ENCODE measurements at regions not wholly inside any gene's neighbourhood (a gene's known extent, or its start where the extent isn't known, plus 50 kb on each side); places are given as distances from the start of the nearest gene placed in this dataset.

DNA sequence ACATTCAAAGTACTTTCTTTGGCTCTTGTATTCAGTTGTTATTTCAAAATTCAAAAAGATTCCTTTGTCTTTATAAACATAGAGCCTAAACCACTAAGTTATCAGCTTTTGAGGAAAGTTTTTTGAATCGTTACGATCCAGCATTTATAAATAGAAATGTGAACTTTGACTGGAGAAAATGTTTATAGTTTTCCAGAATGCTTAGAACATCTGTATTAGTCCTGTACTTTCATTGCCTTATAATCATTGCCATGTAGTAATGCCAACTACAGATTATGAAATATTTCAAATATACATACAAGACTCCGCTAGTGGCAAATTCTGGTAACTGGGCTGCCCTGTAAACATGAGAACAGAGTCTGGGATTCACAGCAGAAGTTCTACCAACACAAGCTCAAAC is 191.3 kb upstream of the PRKCQ start:
- Histone ChIP-seq H3K4me2 (no peak overlapping the region), H3K4me1 (peaks cover under 1% of the 10 kb centered on the region), H3K9ac (no peak overlapping the region), H3K27me3 (no peaks in the 10 kb centered on the region), H3K27ac (no peak overlapping the region), H3K79me2 (ENCODE audit: low read depth) (no peaks in the 10 kb centered on the region), H3K4me3 (no peak overlapping the region), H4K20me1 (ENCODE audit: low read depth) (no peaks in the 10 kb centered on the region), H2AFZ (replicated peaks) (no peak overlapping the region), H3F3A (ENCODE audit: low read depth) (no peaks in the 10 kb centered on the region), H3K9me3 (ENCODE audit: low read depth) (no peaks in the 10 kb centered on the region), H3K36me3 (no peaks in the 10 kb centered on the region)
- TF ChIP-seq EZH2phosphoT487 (IDR thresholded peaks at IDR 0.05) (no peak), EZH2 (IDR thresholded peaks at IDR 0.05) (no peak)
- TF ChIP-seq, protein P1, sequence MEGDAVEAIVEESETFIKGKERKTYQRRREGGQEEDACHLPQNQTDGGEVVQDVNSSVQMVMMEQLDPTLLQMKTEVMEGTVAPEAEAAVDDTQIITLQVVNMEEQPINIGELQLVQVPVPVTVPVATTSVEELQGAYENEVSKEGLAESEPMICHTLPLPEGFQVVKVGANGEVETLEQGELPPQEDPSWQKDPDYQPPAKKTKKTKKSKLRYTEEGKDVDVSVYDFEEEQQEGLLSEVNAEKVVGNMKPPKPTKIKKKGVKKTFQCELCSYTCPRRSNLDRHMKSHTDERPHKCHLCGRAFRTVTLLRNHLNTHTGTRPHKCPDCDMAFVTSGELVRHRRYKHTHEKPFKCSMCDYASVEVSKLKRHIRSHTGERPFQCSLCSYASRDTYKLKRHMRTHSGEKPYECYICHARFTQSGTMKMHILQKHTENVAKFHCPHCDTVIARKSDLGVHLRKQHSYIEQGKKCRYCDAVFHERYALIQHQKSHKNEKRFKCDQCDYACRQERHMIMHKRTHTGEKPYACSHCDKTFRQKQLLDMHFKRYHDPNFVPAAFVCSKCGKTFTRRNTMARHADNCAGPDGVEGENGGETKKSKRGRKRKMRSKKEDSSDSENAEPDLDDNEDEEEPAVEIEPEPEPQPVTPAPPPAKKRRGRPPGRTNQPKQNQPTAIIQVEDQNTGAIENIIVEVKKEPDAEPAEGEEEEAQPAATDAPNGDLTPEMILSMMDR (IDR thresholded peaks at IDR 0.05) = no peak
- no peak overlapping the region for H3K27ac Mint-ChIP-seq
- H3K9me3 Mint-ChIP-seq = peaks cover 3% of the 10 kb centered on the region
- no peaks in the 10 kb centered on the region for H3K4me1 Mint-ChIP-seq
- no peaks in the 10 kb centered on the region for H3K27me3 Mint-ChIP-seq (ENCODE audit: insufficient read depth, low read depth)
- no peaks in the 10 kb centered on the region for H3K36me3 Mint-ChIP-seq
- no peak overlapping the region for H3K4me3 Mint-ChIP-seq
- DNase-seq (ENCODE audit: low spot score) = no peak

DNA sequence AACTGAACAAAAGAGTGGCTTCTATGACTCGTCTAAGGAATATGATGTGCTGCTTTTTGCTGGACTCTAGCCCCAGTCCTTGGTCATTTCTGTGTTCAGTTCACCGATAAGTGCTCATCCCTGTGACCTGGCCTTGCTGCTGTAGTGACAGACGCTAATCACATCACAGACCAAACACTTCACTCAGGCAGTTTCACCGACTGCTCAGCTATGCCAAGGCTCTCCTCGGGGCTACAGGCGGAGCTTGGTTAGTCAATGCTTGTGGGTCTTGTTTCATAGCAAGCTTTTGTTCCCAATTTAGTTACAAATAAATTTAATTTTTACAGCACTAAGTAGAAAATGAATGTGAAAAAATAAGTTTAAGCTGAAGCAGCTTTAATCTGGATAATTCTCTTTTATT is 190.8 kb upstream of the PRKCQ start:
- Histone ChIP-seq H4K20me1 (ENCODE audit: low read depth) (no peaks in the 10 kb centered on the region), H3K79me2 (ENCODE audit: low read depth) (no peaks in the 10 kb centered on the region), H3K36me3 (no peaks in the 10 kb centered on the region), H3K27ac (no peak overlapping the region), H3F3A (ENCODE audit: low read depth) (no peaks in the 10 kb centered on the region), H3K4me1 (peaks cover 5% of the 10 kb centered on the region), H3K9me3 (ENCODE audit: low read depth) (no peaks in the 10 kb centered on the region), H3K4me3 (no peak overlapping the region), H3K4me2 (no peak overlapping the region), H2AFZ (replicated peaks) (no peak overlapping the region), H3K27me3 (no peaks in the 10 kb centered on the region), H3K9ac (no peak overlapping the region)
- Mint-ChIP-seq H3K27ac (no peak overlapping the region), H3K27me3 (ENCODE audit: insufficient read depth, low read depth) (no peaks in the 10 kb centered on the region), H3K36me3 (no peaks in the 10 kb centered on the region), H3K4me1 (no peaks in the 10 kb centered on the region), H3K4me3 (no peak overlapping the region), H3K9me3 (peaks cover 3% of the 10 kb centered on the region)
- TF ChIP-seq, protein P1 (IDR thresholded peaks at IDR 0.05) = no peak
- no peak for TF ChIP-seq EZH2phosphoT487 (IDR thresholded peaks at IDR 0.05)
- TF ChIP-seq EZH2 (IDR thresholded peaks at IDR 0.05) = no peak
- DNase-seq (ENCODE audit: low spot score) = no peak

DNA sequence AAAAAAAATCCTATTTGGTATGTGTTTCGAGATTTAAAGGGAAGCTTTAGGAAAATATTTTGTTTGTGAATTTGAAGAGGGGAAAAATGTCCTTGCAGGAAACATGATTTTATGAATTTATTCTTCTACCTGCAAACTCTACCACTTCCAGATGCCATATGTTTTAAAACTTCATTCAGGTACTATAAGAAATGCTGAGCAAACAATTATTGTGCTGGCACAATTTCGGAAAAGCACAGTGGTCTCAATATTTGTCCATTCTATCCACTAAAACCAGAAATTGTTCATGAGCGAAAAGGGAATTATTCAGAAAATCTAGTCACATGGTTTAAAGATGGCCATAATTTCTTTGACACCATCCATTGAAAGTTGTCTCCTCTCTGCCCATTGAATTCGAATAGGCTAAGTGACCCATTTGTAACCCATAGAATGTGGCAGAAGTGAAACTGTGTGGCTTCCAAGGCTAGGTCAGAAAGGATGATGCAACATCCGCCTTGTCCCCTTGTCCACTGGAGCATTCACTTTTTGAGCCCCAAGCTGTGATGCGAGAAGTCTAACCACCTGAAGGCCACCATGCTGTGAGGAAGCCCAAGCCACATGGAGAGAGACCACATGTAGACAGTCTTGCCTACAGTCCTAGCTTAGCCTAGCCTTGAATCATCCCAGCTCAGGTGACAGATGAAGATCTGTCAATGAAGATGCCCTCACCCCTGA is 189.8 kb upstream of the PRKCQ start:
- TF ChIP-seq, protein P1 (IDR thresholded peaks at IDR 0.05) = no peak
- no peak for TF ChIP-seq EZH2 (IDR thresholded peaks at IDR 0.05)
- TF ChIP-seq EZH2phosphoT487 (IDR thresholded peaks at IDR 0.05) = no peak
- Histone ChIP-seq H3K79me2 (ENCODE audit: low read depth) (no peaks in the 10 kb centered on the region), H3F3A (ENCODE audit: low read depth) (no peaks in the 10 kb centered on the region), H3K4me2 (no peak overlapping the region), H3K27ac (no peak overlapping the region), H3K36me3 (no peaks in the 10 kb centered on the region), H3K9me3 (ENCODE audit: low read depth) (no peaks in the 10 kb centered on the region), H3K4me1 (peaks cover 8% of the 10 kb centered on the region), H3K9ac (no peak overlapping the region), H2AFZ (replicated peaks) (no peak overlapping the region), H3K27me3 (no peaks in the 10 kb centered on the region), H4K20me1 (ENCODE audit: low read depth) (no peaks in the 10 kb centered on the region), H3K4me3 (no peak overlapping the region)
- H3K4me3 Mint-ChIP-seq = no peak overlapping the region
- no peak overlapping the region for H3K27ac Mint-ChIP-seq
- H3K27me3 Mint-ChIP-seq (ENCODE audit: insufficient read depth, low read depth) = no peaks in the 10 kb centered on the region
- no peaks in the 10 kb centered on the region for H3K4me1 Mint-ChIP-seq
- peaks cover 3% of the 10 kb centered on the region for H3K9me3 Mint-ChIP-seq
- H3K36me3 Mint-ChIP-seq = no peaks in the 10 kb centered on the region
- no peak for DNase-seq (ENCODE audit: low spot score)

Data from neural progenitor cell (in vitro differentiated cells).